ENCODE measurements at regions not wholly inside any gene's neighbourhood (a gene's known extent, or its start where the extent isn't known, plus 50 kb on each side); places are given as distances from the start of the nearest gene placed in this dataset.

DNA sequence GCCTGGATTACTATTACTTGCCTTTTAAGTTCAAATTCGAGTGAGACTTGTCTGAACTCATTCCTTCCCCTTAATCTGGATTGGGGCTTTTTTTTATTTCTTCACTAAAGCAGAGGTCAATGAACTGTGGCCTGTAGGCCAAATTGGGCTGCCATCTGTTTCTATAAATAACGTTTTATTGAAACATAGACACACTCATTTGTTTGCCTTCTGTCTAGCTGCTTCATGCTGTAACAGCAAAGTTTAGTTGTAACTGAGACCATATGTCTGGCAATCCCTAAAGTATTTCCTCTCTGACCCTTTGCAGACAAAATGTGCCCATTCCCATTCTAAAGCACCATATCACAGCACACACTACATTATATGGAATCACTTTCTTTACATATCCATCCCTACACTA lies 207.9 kb upstream of the ISX start:
- no peaks in the 10 kb centered on the region for H3K4me1 ChIP-seq

GRCh38 chr22:34861787-34862186 lies 204.2 kb upstream of the ISX start:
- peaks cover 0 to 10% (median 2%) of the 10 kb centered on the region in 4 donors for H3K9me3 ChIP-seq
- no peaks in the 10 kb centered on the region for H3K4me1 ChIP-seq
- H3K36me3 ChIP-seq, result no peaks in the 10 kb centered on the region
- 66 to 83% (median 81%) methylated on average over 2 of the region's 2 CpGs for whole genome bisulfite sequencing, 5 donors
- no peak for DNase-seq
- no peak overlapping the region for H3K4me3 ChIP-seq
- H3K27me3 ChIP-seq, result peaks cover 0 to 13% (median 0%) of the 10 kb centered on the region in 3 donors
- intact Hi-C loops (cut with DNase I; ENCODE audit: low total_unique reads), result no loop called here
- TF ChIP-seq POLR2AphosphoS5 (IDR thresholded peaks at IDR 0.05) (no peak), POLR2A (IDR thresholded peaks at IDR 0.05) (no peak), EP300 (IDR thresholded peaks at IDR 0.05) (no peak), CTCF (IDR thresholded peaks at IDR 0.05) (no peak)
- no peak overlapping the region for H3K27ac ChIP-seq

More for the DNA sequence above, 207.9 kb upstream of the ISX start:
- peaks cover 0 to 10% (median 2%) of the 10 kb centered on the region in 4 donors for H3K9me3 ChIP-seq
- DNase-seq, result no peak
- H3K36me3 ChIP-seq, result no peaks in the 10 kb centered on the region
- no peak for TF ChIP-seq CTCF (IDR thresholded peaks at IDR 0.05)
- no peak for TF ChIP-seq POLR2A (IDR thresholded peaks at IDR 0.05)
- TF ChIP-seq POLR2AphosphoS5 (IDR thresholded peaks at IDR 0.05), result no peak
- no peak for TF ChIP-seq EP300 (IDR thresholded peaks at IDR 0.05)
- WGBS, 5 donors, result 19 to 44% (median 27%) methylated on average over 2 of the region's 2 CpGs
- intact Hi-C loops (cut with DNase I; ENCODE audit: low total_unique reads), result no loop called here
- H3K27ac ChIP-seq, result no peak overlapping the region
- H3K27me3 ChIP-seq, result peaks cover 0 to 13% (median 0%) of the 10 kb centered on the region in 3 donors
- no peak overlapping the region for H3K4me3 ChIP-seq

DNA sequence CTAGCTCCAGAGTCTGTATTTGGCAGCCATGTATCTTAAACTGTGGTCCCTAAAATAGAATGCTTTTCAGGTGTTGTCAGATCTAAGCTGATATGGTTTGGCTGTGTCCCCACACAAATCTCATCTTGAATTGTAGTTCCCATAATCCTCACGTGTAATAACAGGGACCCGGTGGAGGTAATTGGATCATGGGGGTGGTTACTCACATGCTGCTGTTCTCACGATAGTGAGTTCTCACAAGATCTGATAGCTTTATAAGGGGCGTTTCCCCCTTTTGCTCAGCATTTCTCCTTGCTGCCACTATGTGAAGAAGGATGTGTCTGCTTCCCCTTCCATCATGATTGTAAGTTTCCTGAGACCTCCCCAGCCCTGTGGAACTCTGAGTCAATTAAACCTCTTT lies 199.9 kb upstream of the ISX start:
- peaks cover 0 to 6% (median 0%) of the 10 kb centered on the region in 4 donors for H3K4me1 ChIP-seq
- WGBS, 5 donors, result 64 to 82% (median 66%) methylated on average over 4 of the region's 4 CpGs
- H3K4me3 ChIP-seq, result no peak overlapping the region
- H3K27ac ChIP-seq, result no peak overlapping the region
- TF ChIP-seq CTCF (IDR thresholded peaks at IDR 0.05), result no peak
- no peak for TF ChIP-seq POLR2A (IDR thresholded peaks at IDR 0.05)
- no peak for DNase-seq
- H3K9me3 ChIP-seq, result no peaks in the 10 kb centered on the region
- peaks cover 0 to 13% (median 0%) of the 10 kb centered on the region in 3 donors for H3K27me3 ChIP-seq
- intact Hi-C loops (cut with DNase I; ENCODE audit: low total_unique reads), result no loop called here
- no peaks in the 10 kb centered on the region for H3K36me3 ChIP-seq

- Histone ChIP-seq H3K36me3 (no peaks in the 10 kb centered on the region), H3K4me1 (peaks cover 0 to 6% (median 0%) of the 10 kb centered on the region in 4 donors), H3K9me3 (no peaks in the 10 kb centered on the region), H3K4me3 (no peak overlapping the region), H3K27ac (no peak overlapping the region), H3K27me3 (peaks cover 0 to 9% (median 0%) of the 10 kb centered on the region in 3 donors)
- TF ChIP-seq POLR2A (IDR thresholded peaks at IDR 0.05) (no peak), POLR2AphosphoS5 (IDR thresholded peaks at IDR 0.05) (no peak), EP300 (IDR thresholded peaks at IDR 0.05) (no peak), CTCF (IDR thresholded peaks at IDR 0.05) (no peak)
- 36 to 49% (median 48%) methylated on average over 4 of the region's 4 CpGs for WGBS, 5 donors
- intact Hi-C loops (cut with DNase I; ENCODE audit: low total_unique reads), result no loop called here
- no peak for DNase-seq
Observed at GRCh38 chr22:34866495-34867131, 199.3 kb upstream of the ISX start.

Measured in stomach (tissue), 8 donors.